ENCODE measurements at regions not wholly inside any gene's neighbourhood (a gene's known extent, or its start where the extent isn't known, plus 50 kb on each side); places are given as distances from the start of the nearest gene placed in this dataset.

DNA sequence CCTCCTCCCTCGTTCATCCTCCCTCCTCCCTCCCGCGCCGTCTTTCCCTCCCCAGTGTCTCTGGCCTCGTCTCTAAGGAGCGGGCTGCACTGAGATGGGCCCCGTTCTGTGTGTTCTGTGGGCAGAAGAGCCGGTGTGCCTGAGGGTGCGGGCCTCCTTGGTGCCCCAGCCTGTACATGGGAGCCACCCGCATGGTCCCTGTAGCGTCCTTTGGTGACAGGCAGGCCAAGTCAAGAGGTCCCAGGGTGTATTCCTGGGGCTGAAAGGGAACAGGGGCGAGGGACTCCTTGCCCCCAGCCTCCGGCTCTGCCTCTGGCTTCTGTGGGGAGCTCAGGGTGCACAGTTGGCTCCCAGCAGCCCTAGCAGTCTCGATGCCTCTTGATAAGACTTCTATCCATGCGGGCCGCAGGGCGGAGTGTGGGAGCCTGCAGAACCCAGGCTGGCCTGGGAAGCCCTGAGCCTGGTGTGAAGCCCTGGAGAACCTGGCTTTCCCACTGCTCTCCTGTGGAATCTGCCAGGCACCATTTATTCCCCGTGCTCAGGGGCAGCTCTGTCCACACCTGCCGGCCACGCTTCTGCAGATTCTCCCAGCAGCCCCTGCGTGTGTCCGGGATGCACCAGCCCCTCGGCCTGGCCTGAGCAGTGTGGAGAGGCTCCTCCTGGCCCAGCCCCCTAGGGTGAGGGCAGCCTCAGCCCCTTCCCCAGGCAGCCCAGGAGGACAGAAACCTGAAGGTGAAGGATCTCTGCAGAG, 181.3 kb downstream of the KIF26A start:
- DNase-seq (ENCODE audit: low read depth in 2 of 2): no peak

DNA sequence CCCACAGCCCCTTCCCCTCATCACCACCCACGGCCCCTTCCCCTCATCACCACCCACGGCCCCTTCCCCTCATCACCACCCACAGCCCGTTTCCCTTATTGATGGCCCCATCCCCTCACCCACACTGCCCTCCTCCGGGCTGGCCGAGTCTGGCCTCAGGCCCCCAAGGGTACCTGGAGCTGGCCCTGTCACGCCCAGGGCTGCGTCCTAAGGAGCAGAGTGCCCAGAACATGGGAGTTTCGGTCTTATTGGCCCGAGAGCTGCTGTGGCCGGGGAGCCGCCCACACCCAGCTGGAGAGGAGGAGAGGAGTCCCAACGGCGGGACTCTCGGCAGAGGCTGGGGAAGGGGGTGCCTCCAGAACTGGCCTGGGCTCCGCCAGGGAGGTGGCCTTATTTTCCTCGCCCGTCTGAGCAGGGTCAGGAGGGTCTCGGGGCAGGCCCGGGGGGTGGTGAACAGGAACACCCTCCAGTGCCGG, 182.3 kb downstream of the KIF26A start:
- DNase-seq (ENCODE audit: low read depth in 2 of 2): no peak

- no peak for DNase-seq (ENCODE audit: low read depth in 2 of 2)
These were observed 182.9 kb downstream of the KIF26A start for GRCh38 chr14:104321088-104321801.

DNA sequence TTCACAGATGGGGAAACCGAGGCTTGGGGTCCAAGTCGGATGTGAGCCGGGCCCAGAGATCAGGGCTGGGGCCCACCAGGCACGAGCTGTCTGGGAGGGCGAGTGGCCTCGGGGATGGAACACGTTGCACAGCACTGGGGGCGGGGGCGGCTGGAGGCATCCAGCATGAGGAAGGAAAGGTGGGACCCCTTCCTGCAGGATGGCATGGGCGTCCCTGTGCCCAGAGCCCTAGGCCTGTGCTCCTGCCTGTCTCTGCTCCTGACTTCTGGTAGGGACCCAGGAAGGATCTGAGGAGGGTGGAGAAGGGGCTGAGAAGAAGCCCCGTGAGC, 183.4 kb downstream of the KIF26A start:
- no peak for DNase-seq (ENCODE audit: low read depth in 2 of 2)

DNA sequence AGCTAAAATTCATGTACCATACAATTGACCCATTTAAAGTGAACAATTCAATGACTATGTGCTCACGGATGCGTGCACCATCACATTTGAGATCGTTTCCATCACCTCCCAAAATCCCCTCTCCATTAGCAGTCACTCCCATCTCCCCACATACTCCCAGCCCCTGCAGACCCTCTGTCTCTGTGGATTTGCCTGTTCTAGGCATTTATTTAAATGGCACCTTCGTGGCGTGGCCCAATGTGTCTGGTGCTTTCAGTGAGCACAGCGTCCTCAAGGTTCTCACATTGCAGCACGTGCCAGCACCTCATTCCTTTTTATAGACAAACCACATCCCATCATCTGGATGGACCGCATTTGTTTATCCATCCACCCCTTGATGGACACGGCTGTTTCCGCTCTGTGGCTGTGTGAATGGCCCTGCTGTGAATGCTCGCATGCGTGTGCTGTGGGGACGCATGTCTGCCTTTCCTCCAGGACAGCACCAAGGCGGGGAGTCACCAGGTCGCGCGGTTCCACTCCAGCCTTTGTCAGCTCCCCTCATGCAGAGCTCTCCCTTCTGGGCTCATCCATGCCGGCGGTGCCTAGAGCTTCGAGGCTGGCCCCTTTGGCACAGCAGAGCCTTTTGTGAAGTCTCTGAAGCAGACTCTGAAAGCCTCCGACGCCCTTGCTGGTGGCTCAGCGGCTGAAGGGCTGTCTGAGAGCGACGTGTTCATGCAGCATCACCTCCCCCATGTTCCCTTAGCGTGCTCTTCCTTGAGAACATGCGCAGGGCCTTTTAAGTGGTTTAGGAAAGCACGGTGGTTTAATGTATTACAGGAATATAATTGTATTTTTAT, 184.4 kb downstream of the KIF26A start:
- no peak for DNase-seq (ENCODE audit: low read depth in 2 of 2)

- DNase-seq (ENCODE audit: low read depth in 2 of 2): no peak
These were observed 185.3 kb downstream of the KIF26A start for GRCh38 chr14:104323551-104324175.

- no peak for DNase-seq (ENCODE audit: low read depth in 2 of 2)
These were observed 188.5 kb downstream of the KIF26A start for GRCh38 chr14:104326848-104327247.

- no peak for DNase-seq (ENCODE audit: low read depth in 2 of 2)
These were observed 190.2 kb downstream of the KIF26A start for GRCh38 chr14:104328607-104329006.

GRCh38 chr14:104329793-104330192, 191.4 kb downstream of the KIF26A start:
- DNase-seq (ENCODE audit: low read depth in 2 of 2): no peak

DNA sequence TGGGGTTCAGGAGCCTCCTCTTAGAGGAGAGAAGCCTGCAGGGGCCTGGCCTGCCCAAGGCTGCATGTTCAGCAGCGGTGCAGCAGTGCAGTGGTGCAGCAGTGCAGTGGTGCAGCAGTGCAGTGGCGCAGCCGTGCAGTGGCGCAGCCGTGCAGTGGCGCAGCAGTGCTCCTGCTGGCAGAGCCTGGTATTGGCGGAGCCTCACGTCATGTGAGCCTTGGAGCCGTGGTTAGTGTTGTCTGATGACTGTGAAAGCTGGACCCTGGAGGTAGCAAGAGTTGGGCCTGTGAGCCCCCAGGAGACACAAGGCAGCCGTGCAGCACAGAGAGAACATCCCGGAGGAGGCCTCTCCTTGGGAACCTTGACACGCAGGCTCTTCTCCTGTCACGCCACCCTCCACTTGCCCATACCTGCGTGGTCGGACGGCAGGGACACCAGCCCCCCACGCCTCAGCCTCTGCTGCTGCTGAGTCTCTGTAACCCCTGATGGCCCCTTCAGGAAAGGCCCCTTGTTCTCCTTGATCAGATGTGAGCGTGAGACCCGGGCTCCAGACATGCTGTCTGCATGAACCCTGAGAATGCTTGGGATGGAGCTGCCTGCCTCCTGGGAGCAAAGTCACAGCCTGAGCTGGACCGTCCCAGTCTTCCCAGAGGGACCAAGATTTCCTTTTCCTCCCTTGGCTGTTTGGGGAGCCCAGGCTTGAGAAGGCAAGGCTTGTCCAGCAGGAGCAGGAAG, 193.7 kb downstream of the KIF26A start:
- DNase-seq (ENCODE audit: low read depth in 2 of 2): no peak

DNA sequence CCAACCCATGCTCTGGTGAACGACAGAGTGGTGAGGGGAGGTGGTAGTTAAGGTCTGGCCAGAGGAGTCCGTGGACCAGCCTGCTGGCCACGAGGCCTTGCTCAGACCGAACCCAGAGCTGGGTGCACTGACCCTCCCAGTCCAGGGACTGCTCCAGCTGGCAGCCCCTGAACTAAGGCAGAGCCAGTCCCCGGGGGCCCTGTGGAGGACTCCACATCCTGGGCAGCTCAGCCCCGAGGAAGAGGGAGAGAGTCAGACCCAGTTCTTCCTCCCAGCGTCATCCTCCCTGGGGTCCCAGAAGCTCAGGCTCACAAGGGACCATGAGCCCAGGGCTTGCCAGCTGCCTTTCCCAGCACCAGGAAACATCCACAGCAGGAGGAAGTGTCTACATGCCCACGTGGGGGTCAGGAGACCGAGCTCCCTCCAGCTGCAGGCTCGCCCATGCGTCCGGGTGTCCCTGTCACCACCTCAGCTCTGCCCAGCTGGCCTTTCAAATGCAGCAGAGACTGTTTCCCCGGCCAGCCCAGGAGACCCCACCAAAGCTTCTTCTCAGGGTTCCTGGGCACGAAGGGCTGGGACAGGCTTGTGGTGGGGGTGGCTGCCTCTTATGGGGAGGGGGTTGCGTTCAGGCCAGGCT, 194.4 kb downstream of the KIF26A start:
- no peak for DNase-seq (ENCODE audit: low read depth in 2 of 2)

GRCh38 chr14:104333646-104334423, 195.4 kb downstream of the KIF26A start:
- DNase-seq (ENCODE audit: low read depth in 2 of 2): no peak

DNA sequence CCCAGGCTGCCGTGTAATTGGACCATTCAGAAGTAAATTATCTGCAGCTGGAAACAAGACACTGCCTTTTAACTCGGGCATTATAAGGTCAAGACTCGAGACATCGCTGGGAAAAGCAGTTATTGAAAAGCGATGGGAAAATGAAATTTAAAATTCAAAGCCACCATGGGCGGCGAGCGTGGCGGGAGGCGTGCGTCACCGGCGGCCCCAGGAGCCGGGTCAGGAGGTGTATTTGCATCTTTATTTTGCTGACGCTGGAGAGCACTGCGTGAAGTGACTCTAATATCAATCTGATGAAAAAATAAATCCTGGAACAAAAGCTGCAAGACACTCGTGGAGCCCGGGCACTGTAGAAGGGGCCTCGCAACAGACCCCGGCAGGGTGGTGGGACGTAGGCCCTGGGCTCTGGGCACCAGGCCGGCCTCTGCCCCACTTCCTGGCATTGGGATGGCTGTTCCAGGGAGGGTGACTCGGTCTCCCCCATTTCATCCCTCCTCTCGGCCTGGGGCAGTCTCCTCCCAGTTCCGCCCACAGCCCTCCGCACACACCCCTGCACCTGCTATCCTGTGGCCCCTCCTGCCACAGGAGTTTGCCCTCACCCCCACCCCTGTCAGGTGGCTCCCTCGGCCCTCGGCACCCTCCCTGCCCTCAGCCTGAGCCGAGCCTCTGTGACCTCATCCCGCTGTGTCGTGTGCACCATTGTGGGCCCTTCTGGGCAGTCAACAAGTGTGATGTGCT, 196.2 kb downstream of the KIF26A start:
- DNase-seq (ENCODE audit: low read depth in 2 of 2): no peak

DNA sequence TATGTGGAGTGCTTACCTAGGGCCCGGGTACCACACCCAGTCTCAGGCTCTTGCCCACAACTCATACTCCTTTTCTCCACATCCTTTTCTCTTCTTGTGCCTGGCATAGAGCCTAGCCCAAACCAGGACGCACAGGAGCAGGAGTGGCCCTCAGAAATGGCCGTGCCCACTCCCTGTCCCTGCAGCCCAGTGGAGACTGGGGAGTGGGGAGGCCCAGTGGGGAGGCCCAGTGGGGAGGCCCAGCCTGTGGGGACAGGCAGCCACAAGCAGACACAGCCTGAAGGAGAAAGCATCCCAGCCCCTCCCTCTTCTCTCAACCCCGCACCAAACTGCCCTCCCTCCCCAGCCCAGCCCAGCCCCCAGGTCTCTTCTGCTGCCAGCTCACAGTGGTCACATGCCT, 196.8 kb downstream of the KIF26A start:
- no peak for DNase-seq (ENCODE audit: low read depth in 2 of 2)

- no peak for DNase-seq (ENCODE audit: low read depth in 2 of 2)
These were observed 197.2 kb downstream of the KIF26A start for GRCh38 chr14:104335611-104336010.

DNA sequence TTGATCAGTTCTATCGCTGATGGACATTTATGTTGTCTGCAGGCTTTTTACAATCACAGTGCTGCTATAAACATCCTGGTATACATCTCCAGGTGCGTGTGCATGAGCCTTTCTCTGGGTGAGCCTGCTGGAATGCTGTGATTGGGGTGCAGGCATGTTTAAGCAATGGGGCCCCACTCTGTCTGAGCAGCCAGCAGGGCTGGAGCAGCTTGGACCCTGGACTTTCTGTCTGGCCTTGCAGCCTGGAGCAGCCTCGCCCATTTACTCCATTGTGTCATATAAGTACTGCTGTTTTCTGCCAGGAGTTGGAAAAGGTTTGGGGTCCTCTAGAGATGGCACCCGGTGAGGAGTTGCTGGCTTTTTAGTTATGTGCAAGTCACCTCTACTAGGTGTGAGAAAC, 199.0 kb downstream of the KIF26A start:
- DNase-seq (ENCODE audit: low read depth in 2 of 2): no peak

GRCh38 chr14:104339361-104339760, 201.0 kb downstream of the KIF26A start:
- DNase-seq (ENCODE audit: low read depth in 2 of 2): no peak

- no peak for DNase-seq (ENCODE audit: low read depth in 2 of 2)
These were observed 201.4 kb downstream of the KIF26A start for GRCh38 chr14:104339829-104340228.
